AG04450 (cell line): ENCODE measurements at regions not wholly inside any gene's neighbourhood (a gene's known extent, or its start where the extent isn't known, plus 50 kb on each side); places are given as distances from the start of the nearest gene placed in this dataset.
"Not testable (repeated sequence)": the region's sequence is repeated elsewhere in the genome, so short reads cannot be mapped to it uniquely, and the experiment has no call there.

Experiments
- CTCF ChIA-PET: fragments of 300-600, 350-600 bp; formaldehyde crosslinking; extraction: SDS; loops from one replicate; lab custom pipeline; 2022; ENCODE audit warnings: antibody characterized with exemption, inconsistent platforms; lab: Charles Lee
- POLR2A ChIA-PET: fragments of 350-600 bp; formaldehyde crosslinking; extraction: SDS; loops from one replicate; lab custom pipeline; 2021; ENCODE audit warnings: antibody characterized with exemption, inconsistent platforms; lab: Yijun Ruan, JAX
- DNase-seq: peaks from one replicate; pipeline ENCODE4 v3.0.0-alpha.2; 2011; ENCODE audit warnings: low read depth, low spot score
- H3K27ac ChIP-seq: one replicate; pipeline ENCODE4 v1.5.1; 2012; ENCODE audit warnings: low read depth, low read length, control low read depth
- H3K27me3 ChIP-seq: one replicate; pipeline ENCODE4 v1.6.0; 2012; ENCODE audit warnings: low read length; ENCODE audit not compliant: control insufficient read depth, insufficient read depth
- H3K4me3 ChIP-seq: 2 replicates; pipeline ENCODE4 v1.5.1; 2011; ENCODE audit warnings: mild to moderate bottlenecking, low read depth, low read length, control low read depth
- H3K9me3 ChIP-seq: 2 replicates; pipeline ENCODE4 v1.5.1; 2012; ENCODE audit warnings: low read length; ENCODE audit not compliant: control insufficient read depth, insufficient read depth
- CTCF ChIP-seq: IDR thresholded peaks from 2 replicates; pipeline ENCODE4 v1.5.1; 2011; ENCODE audit warnings: low read depth, low read length, control low read depth, inconsistent platforms

- TF ChIP-seq CTCF: no peak
- no peak for DNase-seq
- POLR2A ChIA-PET: no interaction called here
- no peaks in the 10 kb centered on the region for H3K9me3 ChIP-seq
- CTCF ChIA-PET: no interaction called here
- no peaks in the 10 kb centered on the region for H3K27me3 ChIP-seq
- H3K27ac ChIP-seq: no peak overlapping the region
- no peak overlapping the region for H3K4me3 ChIP-seq
Measured at GRCh38 chr7:45294559-45294958, 137.0 kb downstream of the RAMP3 start.

- Histone ChIP-seq H3K27me3 (no peaks in the 10 kb centered on the region), H3K27ac (no peak overlapping the region), H3K4me3 (no peak overlapping the region), H3K9me3 (no peaks in the 10 kb centered on the region)
- CTCF ChIA-PET: no interaction called here
- TF ChIP-seq CTCF: no peak
- DNase-seq: no peak
- POLR2A ChIA-PET: no interaction called here
Measured at GRCh38 chr7:45295222-45295621, 137.6 kb downstream of the RAMP3 start.

- ChIA-PET CTCF (no interaction called here), POLR2A (no interaction called here)
- Histone ChIP-seq H3K27me3 (no peaks in the 10 kb centered on the region), H3K27ac (no peak overlapping the region), H3K9me3 (no peaks in the 10 kb centered on the region), H3K4me3 (no peak overlapping the region)
- TF ChIP-seq CTCF: no peak
- no peak for DNase-seq
Measured at GRCh38 chr7:45296748-45297147, 139.2 kb downstream of the RAMP3 start.

GRCh38 chr7:45306752-45307305 is 149.2 kb downstream of the RAMP3 start:
- DNase-seq: no peak
- Histone ChIP-seq H3K27me3 (no peaks in the 10 kb centered on the region), H3K4me3 (no peak overlapping the region), H3K9me3 (no peaks in the 10 kb centered on the region), H3K27ac (no peak overlapping the region)
- POLR2A ChIA-PET: no interaction called here
- CTCF ChIA-PET: no interaction called here
- no peak for TF ChIP-seq CTCF

GRCh38 chr7:45311597-45311996 is 154.0 kb downstream of the RAMP3 start:
- ChIA-PET POLR2A (no interaction called here), CTCF (no interaction called here)
- no peak for TF ChIP-seq CTCF
- no peak for DNase-seq
- Histone ChIP-seq H3K4me3 (no peak overlapping the region), H3K9me3 (no peaks in the 10 kb centered on the region), H3K27me3 (no peaks in the 10 kb centered on the region), H3K27ac (no peak overlapping the region)

GRCh38 chr7:45315512-45315911 is 157.9 kb downstream of the RAMP3 start:
- H3K27ac ChIP-seq, POLR2A ChIA-PET, CTCF ChIA-PET, H3K27me3 ChIP-seq, DNase-seq, H3K4me3 ChIP-seq, H3K9me3 ChIP-seq: not testable (repeated sequence)
